GM18873 (cell line): ENCODE measurements at regions not wholly inside any gene's neighbourhood (a gene's known extent, or its start where the extent isn't known, plus 50 kb on each side); places are given as distances from the start of the nearest gene placed in this dataset.

Experiments used
- ATAC-seq: cut with Tn5 transposase; IDR thresholded peaks from one replicate; pipeline ENCODE4 v1.9.1; 2021; ENCODE audit warnings: mild to moderate bottlenecking, moderate library complexity, moderate number of reproducible peaks; ENCODE audit not compliant: unreplicated experiment, low FRiP score

DNA sequence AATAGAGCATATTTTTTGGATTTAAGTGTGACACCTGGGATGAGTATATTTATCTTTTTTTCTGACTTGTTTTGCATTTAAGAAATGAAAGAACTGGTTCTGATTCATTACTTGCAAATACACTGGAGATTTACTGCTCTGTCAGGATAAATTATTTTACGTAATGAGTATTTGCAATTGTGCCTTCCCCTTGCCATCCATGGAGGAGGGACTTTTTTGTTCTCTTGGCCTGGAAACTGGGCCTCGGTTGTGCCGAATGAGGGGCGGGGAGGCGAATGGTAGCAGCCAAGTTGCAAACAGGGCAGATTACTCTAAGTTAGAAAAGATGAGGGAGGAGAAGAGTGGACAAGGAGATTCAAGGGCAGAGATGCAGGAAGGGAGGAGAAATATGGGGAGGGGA, 308.7 kb downstream of the ATP23 start:
- no peak for ATAC-seq

DNA sequence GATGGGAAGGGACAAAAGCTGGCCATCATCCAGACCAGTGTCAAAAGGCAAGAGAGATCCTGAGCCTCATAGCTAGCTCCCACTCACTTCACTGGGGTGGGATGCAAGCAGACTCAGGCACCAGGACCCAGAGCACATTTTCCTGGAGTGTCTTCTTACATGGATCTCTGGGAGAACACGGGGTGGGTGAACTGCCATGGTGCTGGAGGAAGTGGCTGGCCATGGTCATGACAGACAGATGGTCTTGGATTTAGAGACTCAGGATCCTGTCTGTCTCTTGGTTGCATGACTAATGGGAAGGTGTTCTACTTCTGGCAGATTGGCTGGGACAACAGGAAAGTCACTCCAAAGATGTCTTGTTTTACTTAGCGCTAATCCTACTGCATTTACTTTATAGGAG, 311.5 kb downstream of the ATP23 start:
- no peak for ATAC-seq

DNA sequence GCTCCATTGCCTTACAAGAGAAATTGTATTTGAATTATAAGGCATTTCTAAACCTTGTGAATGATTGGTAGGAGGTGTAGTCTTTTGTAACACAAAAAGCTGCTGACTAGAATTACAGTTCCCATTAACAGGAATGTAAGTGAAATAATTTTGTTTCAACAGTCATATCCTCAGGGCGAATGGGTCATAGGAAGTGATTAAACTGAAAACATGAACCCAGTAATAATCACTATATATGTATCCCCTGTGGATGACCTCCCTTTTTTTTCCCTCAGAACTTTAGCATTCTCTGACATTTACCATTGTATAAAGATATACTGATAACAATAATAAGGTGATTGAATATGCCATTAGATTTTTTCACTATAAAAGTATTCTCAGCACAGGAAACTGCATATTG, 312.3 kb downstream of the ATP23 start:
- ATAC-seq = no peak

DNA sequence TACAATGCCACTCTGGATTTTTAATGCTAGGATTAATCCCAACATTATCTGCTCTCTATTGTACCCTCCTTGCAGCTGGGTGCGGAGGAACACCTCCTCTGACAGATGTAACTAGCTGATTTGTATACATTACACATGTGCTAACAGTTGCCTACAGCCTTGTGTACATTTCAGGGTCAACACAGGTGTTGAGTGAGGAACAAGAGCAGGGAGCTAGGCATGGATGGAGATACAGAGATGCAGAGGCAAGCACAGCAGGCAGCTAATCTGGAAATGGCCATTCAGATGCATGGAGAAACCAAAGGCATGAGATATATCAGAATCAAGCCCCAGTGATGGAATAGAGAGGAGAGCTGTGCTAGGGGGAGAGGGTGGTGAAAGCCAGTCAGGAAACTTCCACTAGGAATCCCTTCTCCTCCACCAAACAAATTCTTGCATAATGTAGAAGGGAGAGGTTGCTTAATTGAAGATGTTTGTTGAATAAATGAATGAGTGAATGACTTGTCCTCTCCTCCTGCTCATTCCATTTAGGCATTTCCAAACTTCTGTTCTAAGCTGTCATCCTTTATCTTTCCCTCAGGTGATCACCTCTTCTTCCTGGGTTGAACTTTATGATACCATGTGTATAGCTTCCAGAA, 313.2 kb downstream of the ATP23 start:
- no peak for ATAC-seq

DNA sequence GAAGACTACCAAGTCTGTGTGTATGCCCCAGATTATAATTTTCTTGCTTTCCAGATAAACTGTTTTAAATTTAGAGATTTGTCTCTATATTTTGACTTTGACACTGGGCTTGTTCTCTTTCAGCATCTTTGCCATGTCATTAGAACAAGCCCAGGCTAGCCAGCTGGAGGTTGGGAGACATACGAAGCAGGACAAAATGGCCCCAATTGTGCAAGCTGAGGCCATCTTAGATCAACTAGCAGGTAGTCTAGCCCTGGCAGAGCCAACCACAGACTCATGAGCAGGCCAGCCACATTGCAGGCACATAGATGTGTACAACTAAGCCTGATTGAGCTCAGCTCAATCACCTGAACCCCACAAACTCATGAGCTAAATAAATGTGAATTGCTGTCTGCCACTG, 321.4 kb downstream of the ATP23 start:
- ATAC-seq = no peak

DNA sequence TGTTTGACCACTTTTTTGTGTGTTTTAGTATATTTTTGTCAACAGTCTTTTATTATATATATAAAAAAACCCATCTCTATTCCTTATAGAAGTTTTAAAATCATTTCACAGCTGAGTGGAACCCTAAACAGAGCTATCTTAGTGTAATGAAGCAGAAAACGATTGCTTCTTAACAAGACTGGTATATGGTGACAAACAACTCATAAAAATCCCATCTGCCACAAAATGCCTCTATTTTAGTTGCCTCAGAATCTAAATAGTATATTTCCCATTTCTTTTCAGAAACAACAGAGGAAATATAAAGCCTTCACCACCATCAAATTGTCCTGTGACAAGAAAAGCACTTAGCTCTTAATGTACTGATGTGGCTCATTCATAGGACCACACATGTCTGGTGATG, 322.4 kb downstream of the ATP23 start:
- no peak for ATAC-seq

DNA sequence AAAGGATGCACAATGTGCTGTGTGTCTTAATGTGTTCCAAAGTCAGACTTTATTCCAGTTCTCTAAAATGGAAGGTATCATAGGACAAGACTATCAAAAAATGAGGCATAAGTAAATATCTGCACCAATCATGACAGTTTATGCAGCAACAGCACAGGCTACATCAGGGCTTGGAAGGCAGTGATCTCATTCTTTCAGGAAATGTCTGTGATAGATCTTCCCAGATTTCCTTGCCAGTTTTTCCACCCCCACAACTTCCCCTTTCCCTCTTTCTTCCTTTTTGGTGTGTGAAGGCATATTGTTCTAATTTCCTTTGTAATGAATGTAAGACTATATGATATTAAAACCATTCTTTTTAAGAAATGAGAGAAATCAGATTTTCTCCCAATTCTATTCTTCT, 326.7 kb downstream of the ATP23 start:
- no peak for ATAC-seq

DNA sequence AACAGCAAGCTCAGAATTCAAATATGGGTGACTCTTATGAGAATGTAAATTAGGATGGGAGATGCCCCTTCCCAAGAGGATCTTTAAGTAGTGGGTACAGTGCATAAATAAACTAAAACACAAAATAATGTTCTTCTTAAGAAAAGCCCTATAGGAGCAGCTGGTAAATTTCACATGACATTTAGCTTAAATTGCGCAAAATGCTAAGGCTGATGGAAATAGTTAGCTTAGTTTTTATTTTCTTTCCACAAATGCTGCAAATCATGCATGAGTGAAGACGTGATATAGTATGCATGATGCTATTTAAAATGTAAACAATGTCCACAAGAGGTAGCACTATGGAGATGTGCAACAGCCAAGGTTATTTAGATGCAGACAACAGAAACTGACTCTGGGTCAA, 328.1 kb downstream of the ATP23 start:
- no peak for ATAC-seq

DNA sequence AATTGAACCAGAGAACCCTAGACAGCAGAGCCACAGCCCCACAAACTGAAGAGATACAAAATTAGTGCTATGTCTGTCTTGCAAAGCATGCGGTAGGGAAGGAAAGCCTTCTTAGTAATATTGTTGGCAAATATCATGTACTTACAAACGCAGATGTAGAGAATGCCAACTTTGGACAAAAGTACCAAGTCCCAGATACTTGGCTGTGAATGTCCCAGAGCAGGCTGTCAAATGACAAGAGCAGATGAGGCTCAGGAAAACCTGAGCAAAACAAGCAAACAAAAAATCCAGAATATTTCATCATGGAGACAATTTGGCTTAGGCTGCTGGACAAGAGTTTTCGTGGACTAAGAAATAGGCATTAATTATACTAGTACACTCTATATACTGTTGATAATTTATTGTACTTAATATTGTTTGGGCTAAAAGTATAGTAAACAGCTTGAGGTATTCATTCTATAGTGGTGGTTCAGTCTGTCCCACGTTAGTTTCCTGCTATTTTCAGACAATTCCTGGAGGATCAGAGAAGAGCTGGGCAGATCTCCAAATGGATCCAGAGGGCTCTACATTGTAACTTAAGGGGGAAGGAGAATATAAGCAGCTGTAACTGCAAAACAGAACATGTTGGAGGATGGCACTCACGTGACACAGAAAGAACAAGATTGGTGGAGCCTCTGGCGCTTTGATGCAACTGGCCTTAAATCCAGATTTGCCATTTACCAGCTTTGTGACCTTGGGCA, 329.8 kb downstream of the ATP23 start:
- ATAC-seq = no peak

DNA sequence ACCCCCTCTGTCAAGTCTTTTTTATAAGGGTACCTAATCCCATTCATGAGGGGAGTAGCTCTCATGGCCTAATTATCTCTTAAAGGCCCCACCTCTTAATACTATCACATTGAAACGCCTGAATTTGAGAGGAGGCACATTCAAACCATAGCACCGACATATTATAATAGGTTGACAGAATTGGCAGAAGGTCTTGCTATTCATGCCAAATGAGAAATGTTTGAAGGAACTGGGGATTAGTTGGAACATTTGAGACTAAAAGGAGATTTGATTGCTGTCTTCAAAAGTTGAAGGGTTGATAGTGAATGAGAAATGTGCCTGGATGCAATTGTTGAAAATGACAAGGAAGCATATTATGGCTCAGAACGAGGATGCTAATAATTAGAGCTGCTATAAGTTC, 331.1 kb downstream of the ATP23 start:
- ATAC-seq = no peak

DNA sequence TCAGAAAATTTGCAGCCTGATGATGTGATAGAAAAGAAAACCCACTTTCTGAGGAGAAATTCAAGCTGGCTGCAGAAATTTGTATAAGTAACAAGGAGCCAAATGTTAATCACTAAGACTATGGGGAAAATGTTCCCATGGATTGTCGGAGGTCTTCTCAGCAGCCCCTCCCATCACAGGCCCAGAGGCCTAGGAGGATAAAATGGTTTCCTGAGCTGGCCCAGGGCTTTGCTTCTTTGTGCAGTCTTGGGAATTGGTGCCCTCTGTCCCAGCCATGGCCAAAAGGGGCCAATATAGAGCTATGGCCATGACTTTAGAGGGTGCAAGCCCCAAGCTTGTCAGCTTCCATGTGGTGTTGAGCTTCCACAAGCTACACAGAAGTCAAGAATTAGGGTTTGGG, 335.9 kb downstream of the ATP23 start:
- ATAC-seq = no peak

DNA sequence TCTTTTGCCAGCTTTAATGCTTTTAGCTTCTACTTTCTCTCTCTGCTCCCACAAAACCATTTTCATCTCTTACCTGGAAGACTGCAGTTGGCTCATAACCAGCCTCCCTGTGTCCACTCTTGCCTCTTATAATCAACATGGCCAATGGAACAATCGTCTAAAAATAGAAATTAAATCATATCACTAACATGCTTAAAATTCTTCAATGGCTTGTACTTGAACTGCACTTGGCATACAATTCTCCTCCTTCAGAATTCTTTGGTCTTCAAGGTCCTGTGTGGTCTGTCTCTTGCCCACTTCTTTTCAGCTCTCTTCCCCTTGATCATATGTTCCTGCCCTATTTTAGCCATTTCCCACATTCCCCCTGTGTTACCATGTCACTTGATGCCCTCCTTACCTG, 342.2 kb downstream of the ATP23 start:
- no peak for ATAC-seq

DNA sequence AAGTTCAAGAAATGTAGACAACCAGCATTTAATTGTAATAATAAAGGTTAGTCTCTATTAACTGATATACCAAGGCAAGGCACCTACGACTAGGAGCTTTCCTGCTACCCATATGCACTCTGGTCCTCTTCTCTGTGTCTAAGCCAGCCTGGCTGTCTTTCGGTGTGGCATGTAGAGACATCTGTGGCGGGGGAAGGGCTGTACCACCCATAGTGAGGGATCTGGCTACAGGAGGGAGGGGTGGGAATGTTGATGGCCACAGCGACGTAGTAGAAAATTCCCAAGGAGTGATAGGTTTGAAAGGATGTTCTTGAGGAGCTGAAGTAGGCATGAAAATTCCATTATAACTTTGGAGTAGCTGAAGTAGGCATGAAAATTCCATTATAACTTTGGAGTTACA, 344.2 kb downstream of the ATP23 start:
- ATAC-seq = no peak

DNA sequence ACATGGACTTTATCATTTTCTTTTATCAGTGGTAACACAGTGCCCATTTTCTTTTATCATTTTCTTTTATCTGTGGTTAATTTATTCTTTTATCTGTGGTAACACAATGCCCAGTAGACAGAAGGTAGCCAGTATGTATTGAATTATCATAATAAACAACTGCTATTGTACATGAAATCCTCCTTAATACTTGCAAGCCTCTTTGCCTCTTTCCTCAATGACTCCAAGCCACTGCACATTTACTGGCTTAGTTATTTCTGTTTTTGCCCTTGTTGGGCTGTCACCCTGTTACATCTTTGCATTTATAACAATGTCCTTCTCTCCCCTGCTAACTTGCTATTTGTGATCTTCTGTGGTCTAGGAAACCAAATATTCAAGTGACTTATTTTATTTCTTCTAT, 345.0 kb downstream of the ATP23 start:
- ATAC-seq = no peak

DNA sequence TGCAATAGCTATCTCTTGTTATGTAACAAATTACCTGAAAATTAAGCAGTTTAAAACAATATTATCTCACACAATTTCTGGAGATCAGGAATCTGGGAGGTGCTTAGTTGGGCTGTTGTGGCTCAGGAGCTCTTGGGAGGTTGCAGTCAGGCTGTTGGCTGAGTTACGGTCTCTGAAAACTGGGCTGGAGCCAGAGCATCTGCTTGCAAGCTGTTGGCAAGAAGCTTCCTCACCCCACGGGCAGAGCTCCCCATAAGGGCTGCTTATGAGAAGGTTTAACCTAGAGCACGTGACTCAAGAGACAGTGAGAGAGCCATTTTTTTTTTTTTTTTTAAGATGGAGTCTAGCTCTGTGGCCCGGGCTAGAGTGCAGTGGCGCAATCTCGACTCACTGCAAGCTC, 346.8 kb downstream of the ATP23 start:
- ATAC-seq = no peak

DNA sequence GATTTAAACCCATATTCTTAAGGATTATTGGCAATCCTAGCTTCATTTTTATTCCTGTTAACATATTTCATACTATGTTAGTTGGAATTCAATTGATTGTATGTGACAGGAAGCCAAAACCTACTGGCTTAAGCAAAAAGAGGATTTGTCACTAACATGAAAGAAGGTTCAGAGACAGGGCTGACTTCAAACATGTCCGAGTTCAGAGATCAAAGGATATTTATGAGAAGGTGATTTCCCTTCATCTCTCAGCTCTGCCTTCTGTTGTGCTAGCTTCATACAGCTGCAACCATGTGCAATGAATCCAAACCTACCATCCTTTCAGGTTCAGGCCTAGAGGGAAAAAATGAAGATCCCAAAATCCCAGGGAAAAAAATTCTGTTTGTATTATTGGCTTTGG, 349.7 kb downstream of the ATP23 start:
- ATAC-seq = no peak

DNA sequence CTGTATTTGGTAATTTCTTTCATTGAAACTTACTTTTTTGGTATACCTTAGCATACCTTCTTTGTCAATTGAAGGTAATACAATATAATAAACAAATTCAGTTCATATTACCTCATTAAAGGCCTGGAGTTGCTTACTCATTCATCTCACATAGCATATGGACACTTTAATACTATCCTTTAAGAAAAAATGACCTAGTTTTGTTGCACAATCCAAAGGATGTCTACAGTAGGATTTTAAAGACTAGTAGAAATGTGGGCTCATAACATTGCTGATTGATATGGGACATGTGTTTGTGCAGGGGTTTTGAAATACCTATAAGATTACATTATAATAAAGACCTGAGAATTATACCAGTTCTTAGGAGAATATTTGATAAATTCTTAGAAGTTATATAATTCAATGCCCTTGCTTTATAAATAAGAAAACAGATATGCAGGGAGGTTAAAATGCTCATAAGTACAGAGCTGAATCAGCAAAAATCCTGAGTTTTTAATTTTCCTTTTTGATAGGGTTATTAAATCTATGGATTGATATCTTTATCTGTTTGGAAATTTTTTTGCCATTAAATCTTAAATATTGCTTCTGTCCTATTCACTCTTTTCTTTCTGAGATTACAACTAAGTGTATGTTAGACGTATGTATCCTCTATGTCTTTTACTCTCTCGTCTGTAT, 352.1 kb downstream of the ATP23 start:
- ATAC-seq = no peak

DNA sequence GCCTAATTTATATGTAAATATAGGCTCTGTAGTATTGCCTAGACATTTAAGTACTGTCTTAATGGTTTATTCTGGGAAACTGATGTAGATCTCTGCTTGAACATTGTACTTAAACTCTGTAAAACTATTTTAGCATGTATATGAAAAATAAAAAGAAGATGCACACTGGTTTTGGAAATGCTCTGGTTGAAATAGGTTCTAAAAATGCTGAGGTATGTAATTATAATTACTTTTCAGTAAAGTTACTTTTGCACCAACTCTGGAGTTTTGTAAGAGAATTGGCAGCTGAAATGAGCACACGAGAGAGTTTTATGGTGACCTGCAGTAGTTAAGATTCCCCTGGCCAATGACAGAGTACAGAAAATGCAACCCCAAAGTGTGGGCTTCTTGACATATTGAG, 353.9 kb downstream of the ATP23 start:
- no peak for ATAC-seq

DNA sequence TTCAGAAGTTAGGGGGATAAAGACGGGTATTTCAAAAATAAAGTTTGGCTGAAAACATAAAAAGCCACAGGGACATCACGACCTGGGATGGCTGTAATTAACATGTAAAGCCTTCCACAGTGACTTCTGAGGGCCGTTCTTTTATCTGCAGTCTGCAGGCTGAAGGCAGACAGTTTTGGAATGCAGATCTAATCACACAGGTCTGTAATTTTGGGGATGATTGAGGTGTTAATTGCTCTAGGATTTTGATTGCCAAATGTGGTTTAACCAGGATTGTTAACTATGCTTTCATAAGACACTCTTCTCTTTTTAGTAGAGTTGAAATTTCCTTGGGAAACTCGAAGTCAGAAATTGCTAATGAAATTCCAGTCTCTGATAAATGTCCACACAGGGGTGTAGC, 355.5 kb downstream of the ATP23 start:
- ATAC-seq = no peak

DNA sequence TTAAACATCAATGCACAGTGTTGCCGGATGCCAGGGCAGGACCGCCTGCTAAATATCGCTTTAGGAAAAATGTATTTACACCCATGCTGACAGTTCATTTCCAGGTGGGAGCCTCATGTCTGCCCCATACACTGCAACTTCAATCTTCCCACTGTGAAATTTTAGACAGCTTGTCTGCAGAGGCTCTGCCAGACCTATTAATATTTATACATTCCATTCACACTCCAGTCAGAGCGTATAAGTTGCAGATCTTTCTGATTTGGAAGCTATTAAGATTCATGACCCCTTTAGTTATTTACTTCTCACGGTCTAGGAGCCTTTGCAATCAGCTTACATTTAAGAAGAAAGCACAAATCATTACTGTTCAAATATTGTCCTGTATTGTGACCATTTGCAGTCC, 357.4 kb downstream of the ATP23 start:
- ATAC-seq = no peak

DNA sequence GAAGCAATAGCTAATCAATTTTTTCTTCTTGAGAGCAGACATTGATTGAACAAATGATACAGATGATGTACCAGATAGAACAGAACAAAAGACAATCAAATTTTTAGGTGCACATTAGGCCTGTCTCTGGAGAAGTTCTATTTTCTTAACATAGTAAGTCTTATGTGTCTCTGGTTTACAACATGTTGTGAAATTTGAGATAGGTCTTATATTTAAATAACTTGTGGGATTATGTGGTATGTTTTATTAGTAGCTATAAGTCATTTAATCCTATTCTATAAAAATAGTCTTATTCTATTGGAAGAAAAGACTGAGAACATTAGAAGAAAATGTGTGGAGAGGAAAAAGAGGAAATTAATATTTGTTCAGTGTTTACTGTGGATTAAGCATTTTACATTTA, 358.0 kb downstream of the ATP23 start:
- no peak for ATAC-seq
